T1000 (cell line): ENCODE measurements at regions not wholly inside any gene's neighbourhood (a gene's known extent, or its start where the extent isn't known, plus 50 kb on each side); places are given as distances from the start of the nearest gene placed in this dataset.
"Not testable (repeated sequence)": the region's sequence is repeated elsewhere in the genome, so short reads cannot be mapped to it uniquely, and the experiment has no call there.

ENCODE experiments used
- DNase-seq: peaks from one replicate; lab custom pipeline; 2025; ENCODE audit warnings: mixed read lengths; lab: John Stamatoyannopoulos, UW

DNA sequence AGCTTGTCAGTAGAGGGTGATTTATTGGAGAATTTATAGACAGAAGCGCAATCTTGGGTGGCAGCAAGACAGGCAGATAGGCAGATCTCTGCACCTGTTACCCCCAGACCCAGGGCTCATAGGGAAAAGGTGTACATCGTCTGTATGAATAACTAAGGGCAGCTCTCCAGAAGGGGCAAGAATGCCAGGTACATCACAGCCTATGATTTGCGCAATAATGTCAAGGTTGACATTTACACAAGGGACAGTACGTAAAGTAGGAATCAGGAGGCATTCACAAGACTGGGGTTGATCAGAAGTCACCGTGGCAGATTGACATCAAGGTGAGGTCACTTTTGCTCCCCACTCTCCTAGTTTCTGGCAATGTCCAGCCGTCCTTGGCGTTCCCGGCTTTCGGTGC is 524.1 kb downstream of the TRIML1 start:
- DNase-seq: no peak

DNA sequence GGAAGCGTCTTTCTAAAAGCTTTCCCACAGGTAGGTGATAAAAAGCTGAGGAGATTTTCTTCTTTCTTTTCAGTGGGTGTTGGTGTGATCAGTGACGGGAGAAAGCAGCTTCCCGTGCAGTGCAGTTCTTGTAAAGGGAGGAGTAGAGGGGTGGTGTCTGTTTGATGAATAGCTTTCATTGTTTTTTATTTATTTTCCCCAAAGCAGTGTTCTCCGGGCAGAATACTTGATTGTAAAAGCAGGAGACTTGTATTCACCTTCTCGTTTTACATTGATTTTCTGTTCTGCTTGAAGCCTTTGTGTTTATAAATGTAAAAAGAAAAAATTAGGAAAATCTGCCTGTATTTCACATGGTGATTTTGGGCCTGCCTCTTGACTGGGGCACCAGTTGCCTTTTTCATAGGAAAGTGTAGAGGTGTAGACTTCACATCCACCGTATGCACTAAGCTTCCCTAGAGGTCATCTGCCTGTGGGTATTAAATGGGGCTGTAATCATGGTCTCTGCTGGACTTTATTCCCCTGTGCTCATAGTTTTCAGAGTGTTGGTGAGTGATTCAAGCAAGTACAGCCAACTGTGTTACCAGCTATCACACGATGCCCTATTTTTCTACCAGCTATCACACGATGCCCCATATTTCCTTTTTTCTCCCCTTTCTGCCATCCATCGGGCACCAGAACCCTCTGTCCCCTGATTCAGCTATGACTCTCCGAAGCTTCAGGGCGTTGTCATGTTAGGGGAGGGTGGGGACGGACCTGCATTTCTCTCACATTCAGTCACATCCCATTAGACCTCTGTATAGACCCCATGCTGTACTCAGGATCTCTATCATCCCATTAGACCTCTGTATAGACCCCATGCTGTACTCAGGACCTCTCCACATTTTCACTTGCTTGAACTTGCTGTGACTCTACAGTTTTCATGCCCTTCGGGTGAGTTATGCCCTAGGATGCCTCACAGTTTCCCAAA is 526.5 kb downstream of the TRIML1 start:
- DNase-seq: no peak

DNA sequence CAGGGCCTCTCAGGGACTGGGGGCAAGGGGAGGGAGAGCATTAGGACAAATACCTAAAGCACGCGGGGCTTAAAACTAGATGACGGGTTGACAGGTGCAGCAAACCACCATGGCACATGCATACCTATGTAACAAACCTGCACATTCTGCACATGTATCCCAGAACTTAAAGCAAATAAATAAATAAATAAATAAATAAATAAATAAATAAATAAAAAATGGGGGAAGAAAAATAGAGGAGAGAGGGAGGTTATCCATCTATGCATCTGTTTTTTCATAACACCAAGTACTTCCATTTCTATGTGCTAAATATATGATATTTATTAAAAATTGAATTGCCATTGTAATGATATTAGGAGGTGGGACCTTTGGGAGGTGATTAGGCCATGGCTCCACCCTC is 539.5 kb downstream of the TRIML1 start:
- not testable (repeated sequence) for DNase-seq

DNA sequence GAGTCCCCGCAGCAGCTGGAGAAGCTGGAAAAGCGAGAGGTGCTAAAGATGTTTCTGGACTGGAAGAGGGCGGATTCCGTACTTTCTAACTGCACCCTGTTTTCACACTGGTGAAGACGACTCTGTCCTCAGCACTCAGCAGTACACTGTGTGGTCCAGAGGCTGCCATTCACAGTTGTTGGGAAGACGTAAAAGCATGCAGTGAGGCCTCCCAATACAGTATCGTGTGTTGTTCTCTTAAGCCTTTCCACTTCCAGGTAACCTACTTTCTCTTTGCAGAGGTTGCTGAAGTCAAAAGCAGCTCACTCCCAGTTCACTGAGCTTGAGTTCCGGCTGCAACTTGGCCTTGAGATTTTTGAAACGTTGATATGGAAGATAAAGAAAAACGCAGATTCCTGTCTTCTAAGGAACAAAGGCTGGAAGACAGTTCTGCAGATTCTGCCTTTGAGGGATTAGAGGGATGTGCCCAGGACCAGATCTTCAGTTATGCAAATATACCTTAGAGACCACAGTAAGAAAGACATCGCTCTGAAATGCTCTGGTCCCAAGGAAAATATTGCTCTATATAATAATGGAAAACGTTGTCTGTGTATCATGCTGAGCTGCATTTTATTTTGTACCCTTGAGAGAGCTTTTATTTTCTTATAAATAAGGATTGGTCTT is 540.9 kb downstream of the TRIML1 start:
- no peak for DNase-seq

DNA sequence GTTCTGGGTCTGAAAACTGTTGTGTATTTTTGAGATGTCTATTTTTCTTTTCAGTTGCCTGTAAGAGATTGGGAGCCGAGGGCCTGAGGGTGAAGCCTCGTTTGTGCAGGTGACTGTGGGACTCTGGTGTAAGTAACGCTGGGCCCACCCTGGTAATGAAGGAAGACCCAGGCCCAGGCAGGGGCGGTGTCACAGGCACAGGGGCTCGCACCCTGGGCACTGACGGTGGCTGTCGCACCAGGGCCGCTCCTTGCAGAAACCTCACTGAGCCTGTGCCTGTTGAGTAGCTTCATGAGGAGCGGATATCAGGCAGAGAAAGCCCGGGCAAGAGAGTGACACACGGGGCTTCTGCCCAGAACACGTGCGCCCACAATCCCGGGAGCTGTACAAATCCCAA is 541.4 kb downstream of the TRIML1 start:
- DNase-seq: no peak

DNA sequence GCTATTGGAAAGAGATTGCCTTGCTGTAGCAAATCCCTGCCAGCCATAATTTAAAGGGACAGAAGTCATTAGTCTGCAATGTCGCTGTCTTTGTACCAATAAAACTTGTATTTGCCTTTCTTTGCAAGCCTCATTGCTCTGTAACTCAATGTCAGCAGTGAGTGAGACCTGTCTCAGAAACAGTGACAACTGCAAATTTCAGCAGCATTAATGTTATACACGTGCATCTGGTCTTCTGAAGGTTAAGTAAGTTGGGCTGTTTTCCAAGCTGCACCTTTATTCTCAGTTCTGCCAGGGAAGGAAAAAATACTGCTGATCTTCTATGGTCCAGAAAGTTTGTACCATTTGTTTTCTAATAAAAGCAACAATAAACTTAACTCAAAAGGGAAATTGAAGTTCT is 543.1 kb downstream of the TRIML1 start:
- no peak for DNase-seq

DNA sequence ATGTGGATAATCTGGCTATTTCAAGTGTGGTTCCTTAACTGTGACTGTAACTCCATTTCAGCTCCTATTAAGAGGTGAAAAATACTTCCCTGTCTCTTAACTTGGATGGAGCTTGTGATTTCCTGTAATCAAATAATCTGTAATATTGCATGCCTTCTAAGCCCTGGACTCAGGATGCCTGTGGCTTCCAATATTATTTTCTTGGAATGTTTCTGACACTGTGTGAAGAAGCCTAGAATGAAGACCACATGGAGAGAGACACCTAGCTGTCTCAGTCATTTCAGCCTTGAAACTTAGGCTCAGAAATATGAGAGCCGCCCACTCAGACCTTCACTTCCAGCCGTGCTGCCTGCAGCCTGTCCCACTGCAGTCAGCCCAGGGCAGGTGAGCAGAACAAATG is 544.3 kb downstream of the TRIML1 start:
- no peak for DNase-seq

DNA sequence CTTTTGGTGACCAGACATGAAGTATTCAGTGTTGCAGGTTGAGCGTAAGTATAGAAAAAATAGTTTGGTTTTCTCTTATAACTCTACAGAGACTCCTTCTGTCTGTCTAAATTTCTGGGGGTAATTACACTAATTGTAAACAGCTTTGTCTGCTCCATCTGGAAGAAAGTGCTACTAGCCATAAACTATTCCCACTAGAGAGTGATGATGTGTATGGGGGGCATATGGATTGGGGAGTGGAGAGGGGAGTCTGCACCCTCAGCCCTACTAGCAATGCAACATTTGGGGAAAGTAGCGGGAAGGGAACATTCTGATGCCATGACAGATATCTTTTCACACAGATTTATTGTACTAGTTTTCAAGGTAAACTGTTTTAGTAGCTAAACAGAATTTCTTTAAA is 549.7 kb downstream of the TRIML1 start:
- no peak for DNase-seq

DNA sequence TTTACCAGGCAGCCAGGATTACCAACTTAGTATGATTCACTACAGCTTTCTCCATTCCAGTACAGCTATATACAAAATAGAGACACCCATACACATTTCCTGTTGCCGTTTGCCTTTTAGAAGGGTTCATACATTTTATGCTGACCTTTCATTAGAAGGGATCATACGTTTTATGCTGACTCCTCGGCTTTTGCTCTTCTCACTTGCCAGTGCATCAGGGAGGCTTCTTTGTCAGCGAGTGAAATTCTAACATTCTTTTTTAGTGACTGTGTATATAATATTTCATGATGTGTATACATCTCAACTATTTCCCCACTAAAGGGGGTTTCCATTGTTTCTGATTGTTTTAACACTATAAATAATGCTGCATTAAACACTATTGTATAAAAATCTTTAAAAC is 552.6 kb downstream of the TRIML1 start:
- DNase-seq: no peak

DNA sequence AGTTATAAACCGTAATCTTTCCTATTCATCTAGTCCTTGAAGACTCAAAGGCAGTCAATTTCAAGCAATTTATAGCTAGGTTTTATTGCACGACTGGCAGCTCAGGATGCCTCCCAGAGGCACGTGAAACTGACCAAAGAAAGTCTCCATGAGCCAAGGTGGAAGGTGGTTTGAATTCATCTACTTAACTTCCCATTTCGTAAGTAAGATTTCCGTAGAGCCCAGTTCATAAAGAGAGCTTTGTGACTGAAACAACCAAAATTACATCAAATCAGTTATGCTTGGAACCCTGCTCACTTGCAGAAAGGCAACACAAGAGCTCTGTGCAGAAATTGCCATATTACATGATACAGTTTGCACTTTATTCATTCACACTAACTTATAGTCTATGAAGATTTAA is 556.0 kb downstream of the TRIML1 start:
- no peak for DNase-seq

DNA sequence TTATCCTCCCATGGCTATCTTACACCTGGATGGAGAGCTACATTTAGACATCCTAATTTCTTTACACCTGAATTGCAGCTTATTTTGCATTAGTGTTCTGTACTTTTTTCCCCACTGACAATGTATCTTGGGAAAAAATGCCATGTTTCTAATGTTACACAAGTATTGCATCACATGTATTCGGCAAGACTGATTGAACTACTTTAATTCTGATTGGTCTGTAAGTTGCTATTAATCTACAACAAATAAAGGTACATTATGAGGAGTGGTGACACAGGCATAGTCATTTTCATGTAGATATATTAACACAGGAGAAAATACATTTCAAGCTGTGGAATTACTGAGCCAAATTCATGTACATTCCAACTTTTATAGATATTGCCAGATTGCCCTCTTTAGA is 558.0 kb downstream of the TRIML1 start:
- no peak for DNase-seq

DNA sequence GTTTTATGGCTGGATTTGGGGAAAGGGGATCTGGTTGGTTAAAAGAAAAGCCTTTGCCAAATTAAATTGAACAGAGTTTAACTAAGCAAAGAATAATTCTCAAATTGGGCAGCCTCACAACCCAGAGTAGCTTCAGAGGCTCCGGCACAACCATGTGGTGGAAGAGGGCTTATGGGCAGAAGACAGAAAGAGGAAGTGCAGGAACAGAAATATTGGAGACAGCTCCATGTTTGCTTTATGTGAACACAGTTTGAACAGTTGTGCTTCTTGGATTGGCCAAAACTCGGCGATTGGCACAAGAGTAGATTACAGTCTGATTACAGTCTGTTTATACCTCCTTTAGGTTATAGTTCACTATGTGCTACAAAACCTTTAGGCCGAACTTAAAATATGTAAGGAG is 562.7 kb downstream of the TRIML1 start:
- no peak for DNase-seq

DNA sequence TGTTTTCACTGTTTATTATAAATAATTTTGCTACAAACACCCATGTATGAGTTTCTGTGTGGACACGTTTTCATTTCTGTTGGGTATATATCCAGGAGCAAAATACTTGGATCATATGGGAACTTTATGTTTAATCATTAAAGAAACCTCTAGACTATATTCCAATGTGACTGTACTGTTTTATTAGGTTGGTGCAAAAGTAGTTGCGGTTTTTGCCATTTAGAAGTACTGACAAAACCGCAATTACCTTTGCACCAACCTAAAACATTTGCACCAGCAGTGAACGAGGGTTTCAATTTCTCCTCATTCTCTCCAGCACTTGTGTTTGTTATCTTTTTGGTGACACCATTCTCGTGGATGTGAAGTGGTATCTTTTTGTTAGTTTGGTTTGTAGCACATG is 565.0 kb downstream of the TRIML1 start:
- DNase-seq: no peak

DNA sequence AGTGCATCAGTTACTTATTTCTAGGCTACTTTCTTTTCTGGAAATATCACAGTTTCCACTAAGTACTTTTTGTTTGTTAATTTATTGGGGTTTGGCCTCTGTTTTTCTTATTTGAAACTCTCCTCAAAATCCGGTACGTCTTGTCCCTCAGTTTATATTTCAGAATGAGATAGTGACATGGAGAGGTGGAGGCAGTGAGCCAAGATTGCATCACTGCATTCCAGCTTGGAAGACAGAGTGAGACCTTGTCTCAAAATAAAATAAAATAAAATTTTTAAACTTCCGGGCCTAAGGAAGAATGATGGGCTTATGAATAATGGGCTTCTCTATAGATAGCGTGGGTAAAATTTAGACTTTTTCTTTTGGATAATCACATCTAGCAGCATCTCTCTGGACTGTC is 567.8 kb downstream of the TRIML1 start:
- DNase-seq: no peak

DNA sequence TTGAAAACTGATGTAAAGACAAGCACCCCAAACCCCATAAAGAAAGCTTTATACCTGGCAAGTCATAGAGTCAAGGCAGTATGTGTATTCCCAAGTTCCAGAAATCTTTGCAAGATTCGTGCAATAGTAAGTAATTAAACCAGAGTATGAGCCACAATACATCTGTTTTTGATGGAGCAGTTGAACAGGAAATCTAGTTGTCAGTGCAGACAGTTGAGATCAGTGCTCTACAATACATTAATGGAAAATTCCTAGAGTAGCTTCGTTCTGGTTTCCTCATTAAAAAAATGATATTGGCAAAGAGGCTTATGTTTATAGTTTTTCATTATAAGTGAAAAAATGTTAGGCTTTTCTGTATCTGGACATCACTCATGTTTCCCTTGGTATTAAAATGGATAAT is 575.3 kb downstream of the TRIML1 start:
- DNase-seq: no peak

DNA sequence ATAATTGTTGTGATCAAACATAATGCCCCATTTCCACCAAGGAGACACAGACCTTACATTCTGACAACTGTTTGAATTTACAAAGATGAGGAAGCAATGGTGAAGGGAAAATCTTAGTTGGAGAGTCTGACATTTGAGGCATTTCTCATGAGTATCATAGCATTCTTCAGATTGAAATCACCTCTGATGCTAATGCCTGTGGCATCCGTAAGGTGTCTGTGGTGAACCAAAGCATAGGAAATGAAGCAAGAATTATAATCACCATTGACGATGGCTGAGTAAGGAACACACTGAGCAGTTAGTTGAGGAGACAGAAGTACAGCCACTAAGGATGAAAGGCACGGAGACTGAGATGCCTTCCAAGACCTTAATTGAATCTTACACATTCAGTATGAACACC is 575.7 kb downstream of the TRIML1 start:
- DNase-seq: no peak

DNA sequence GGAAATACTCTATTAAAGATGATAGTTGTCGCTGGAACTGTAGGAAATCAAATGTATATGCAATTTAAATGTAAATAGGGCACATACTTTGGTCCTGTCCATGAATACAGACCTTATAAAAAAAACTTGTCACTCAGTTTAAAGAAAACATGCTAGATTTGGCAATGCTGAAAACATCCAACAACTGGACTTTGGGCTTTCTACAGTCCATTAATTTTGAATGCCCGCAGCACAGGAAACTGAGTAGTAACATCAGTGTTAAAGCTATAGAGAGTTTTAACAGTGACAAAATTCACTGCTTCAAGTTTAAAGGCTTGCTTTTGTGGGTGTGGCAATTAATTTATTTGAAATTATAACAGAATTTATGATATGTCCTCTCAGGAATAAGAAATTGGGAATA is 578.4 kb downstream of the TRIML1 start:
- DNase-seq: no peak

DNA sequence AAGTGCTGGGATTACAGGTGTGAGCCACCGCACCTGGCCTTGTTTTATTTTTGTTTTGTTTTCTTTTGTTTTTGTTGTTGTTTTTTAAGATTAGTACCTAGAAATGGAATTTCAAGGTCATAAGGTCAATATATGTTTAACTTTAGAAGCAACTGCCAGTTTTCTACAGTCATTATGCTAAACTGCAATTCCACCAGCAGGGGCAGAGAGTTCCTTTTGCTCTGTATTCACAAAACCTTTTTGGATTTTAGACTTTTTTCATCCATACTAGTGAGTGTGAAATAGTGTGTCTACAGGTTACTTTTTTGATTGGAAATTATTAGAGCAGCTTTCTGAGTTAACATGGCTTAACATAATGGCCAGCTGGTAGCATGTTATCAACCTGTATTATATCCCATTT is 580.6 kb downstream of the TRIML1 start:
- no peak for DNase-seq

DNA sequence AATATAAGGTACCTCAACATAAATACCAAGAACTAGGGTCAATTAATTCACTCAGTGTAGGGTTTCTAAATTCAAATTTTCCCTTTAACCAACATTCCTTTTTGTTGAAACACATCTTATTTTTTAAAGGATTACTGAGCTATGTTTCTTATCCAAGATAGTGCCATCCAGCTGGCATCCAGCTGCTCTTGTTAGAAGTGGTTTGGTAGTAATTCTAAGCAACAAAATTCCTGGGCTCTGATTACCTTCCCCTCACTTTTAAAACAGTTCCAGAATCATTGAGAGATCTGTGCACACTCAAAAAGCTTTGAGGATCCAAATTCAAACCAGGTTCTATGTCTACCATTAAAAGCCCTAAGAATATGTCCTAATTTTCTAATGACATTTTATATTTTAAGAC is 583.7 kb downstream of the TRIML1 start:
- DNase-seq: no peak

DNA sequence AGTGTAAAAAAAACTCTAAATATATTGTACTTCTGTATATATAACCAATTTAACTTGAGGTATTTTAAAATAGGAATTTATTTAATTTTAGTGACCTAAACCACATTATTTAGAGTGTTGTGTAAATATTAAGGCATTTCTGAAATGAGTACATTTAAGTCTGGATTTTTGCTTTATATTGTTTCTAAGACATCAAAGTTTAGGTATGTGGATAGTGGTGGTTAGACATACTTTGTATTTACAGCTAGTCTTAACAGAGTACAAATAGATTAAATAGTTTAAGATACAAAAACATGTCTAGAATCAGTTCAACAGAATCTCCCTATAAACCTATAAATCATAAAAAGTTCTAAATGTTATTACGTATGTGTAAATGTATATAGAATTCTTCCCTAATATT is 588.5 kb downstream of the TRIML1 start:
- no peak for DNase-seq

DNA sequence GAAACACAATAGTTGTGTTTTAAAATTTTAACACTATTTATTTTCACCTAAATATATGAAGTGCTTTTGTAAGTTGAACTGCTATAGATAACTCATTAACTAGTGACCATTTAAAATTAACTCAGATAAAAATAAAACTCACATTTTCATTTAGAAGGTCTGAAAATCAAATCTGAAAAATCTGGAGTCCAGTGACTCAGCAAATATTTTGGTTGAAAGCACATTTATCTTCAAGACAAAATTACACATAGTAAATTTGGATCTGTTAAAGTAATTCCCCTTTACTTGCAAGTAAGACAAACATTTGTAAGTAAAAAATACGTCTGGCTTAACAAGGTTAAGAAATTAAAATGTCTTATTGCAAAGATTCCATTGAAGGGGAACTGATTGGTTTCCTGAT is 589.1 kb downstream of the TRIML1 start:
- DNase-seq: no peak

DNA sequence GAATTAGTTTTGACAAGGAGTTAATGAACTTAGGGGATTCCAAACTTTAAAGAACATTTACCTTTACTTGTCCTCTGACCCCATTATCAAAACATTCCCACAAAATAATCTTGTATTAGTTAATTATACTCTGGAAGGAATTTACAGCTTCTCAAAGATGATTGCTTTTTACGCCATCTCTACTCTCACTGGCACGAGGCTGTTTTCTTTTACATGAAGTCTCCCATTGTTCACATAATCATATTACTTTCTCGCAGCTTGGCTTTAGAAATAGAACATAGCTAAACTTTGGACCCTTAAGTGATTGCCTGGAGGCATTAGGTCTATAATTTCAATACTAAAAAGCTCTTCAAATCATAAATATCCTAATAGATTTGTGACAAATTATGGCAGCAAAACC is 592.9 kb downstream of the TRIML1 start:
- no peak for DNase-seq

DNA sequence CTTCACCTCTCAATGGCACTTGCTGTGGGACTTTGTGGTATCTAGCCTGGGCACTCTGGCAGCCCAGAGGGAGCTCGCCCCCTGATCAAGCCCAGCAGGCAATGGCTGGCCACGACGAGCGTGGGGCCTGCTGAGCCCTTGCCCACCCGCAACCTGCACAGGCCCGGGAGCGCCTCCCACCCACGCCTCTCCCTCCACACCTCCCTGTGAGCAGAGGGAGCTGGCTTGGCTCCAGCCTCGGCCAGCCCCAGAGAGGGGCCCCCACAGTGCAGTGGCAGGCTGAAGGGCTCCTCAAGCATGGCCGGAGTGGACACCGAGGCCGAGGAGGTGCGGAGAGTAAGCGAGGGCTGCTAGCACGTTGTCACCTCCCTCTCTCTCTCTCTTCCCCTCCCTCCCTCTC is 595.8 kb downstream of the TRIML1 start:
- no peak for DNase-seq
